Skin epidermis (tissue), 12 donors: ENCODE measurements at regions not wholly inside any gene's neighbourhood (a gene's known extent, or its start where the extent isn't known, plus 50 kb on each side); places are given as distances from the start of the nearest gene placed in this dataset.
"Not testable (repeated sequence)": the region's sequence is repeated elsewhere in the genome, so short reads cannot be mapped to it uniquely, and the experiment has no call there.

Experiments
- H3K27ac ChIP-seq, 21 experiments: fragments of 200-600 bp; sonication (generic) in 11 of 21; one replicate each; pipeline ENCODE4 v1.5.0; 2020; ENCODE audit warnings: mild to moderate bottlenecking in 3 of 21, inconsistent platforms in 2 of 21, moderate library complexity in 2 of 21
- H3K4me3 ChIP-seq, 7 experiments: fragments of 200-600 bp; sonication (generic) in 2 of 7; one replicate each; pipeline ENCODE4 v1.5.0; 2020; ENCODE audit warnings: inconsistent platforms in 2 of 7, mild to moderate bottlenecking in 2 of 7, moderate library complexity in 1 of 7

DNA sequence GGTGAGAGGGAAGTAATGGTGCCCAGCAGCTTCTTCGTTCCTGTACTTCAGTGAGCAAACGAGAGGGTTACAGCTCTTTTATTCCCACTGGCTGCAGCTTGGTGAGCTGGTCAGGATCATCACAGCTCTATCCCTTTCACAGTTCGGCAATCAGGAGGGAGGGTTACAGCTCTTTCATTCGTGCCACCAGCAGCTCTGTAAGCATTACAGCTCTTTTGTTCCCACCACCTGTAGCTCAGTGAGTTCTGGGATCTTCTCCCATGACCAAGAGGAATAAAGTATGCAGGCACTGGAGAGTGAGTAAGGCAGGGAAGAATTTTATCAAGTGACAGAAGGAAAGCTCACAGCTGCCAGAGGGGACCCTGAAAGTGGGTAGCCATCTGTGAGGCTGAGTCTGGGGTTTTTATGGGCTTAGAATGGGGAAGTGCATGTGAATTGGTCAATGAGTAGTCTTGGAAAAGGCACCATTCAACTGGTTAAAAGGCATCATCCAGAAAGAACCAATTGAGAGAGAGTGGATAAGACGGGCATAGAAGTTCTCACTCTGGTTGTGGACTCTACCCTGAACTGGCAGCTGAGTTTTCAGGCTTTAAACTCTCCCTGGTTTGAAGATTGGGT is 123.7 kb downstream of the COX18 start:
- H3K27ac ChIP-seq, result no peak overlapping the region
- H3K4me3 ChIP-seq, result no peak overlapping the region

GRCh38 chr4:72942565-72942964 is 127.0 kb downstream of the COX18 start:
- H3K27ac ChIP-seq, result no peak overlapping the region
- H3K4me3 ChIP-seq, result no peak overlapping the region

GRCh38 chr4:72938516-72938915 is 131.0 kb downstream of the COX18 start:
- no peak overlapping the region for H3K27ac ChIP-seq
- H3K4me3 ChIP-seq, result no peak overlapping the region

GRCh38 chr4:72935462-72935861 is 134.1 kb downstream of the COX18 start:
- Histone ChIP-seq H3K4me3 (no peak overlapping the region), H3K27ac (no peak overlapping the region)

- Histone ChIP-seq H3K4me3 (no peak overlapping the region), H3K27ac (no peak overlapping the region)
Observed at GRCh38 chr4:72933029-72933428, 136.5 kb downstream of the COX18 start.

GRCh38 chr4:72931346-72931745 is 138.2 kb downstream of the COX18 start:
- Histone ChIP-seq H3K4me3 (no peak overlapping the region), H3K27ac (no peak overlapping the region)

- H3K4me3 ChIP-seq, H3K27ac ChIP-seq: not testable (repeated sequence)
Observed at GRCh38 chr4:72929596-72930274, 139.8 kb downstream of the COX18 start.

- Histone ChIP-seq H3K27ac (no peak overlapping the region), H3K4me3 (no peak overlapping the region)
Observed at GRCh38 chr4:72924814-72925213, 144.7 kb downstream of the COX18 start.

DNA sequence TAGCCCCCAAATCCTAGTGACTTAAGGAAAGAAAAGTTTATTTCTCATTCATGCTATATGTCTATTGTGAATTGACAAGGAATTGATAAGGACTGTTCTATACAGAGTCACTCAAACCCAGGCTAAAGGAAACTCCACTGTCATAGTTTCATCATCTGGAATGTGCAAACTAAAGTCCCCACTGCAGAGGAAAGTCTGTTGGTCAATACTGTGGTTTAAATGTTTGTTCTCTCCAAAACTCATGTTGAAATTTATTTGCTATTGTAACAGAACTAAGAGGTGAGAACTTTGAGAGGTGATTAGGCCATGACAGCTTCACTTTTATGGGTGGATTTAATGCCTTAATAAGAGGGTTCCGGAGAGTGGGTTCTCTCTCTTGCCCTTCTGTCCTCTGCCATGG is 149.6 kb downstream of the COX18 start:
- Histone ChIP-seq H3K4me3 (no peak overlapping the region), H3K27ac (no peak overlapping the region)

GRCh38 chr4:72919464-72919863 is 150.1 kb downstream of the COX18 start:
- no peak overlapping the region for H3K4me3 ChIP-seq

DNA sequence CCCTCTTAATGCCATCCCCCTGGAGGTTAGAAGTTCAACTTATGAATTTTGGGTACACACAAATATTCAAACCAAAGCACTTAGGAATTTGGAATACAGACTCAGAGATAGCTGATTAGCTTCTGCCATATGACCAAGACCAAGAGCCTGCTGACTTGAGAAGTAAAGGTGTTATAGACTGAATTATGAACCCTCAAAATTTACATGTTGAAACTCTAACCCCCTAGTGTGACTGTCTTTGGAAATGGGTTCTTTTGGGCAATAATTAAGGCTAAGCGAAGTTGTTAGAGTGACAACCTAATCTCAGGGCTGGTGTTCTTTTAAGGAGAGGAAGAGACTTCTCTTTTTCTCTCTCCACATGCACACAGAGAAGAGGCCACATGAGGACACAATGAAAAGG is 151.2 kb downstream of the COX18 start:
- H3K27ac ChIP-seq, result no peak overlapping the region
- no peak overlapping the region for H3K4me3 ChIP-seq

More at GRCh38 chr4:72919464-72919863, 150.1 kb downstream of the COX18 start:
- H3K27ac ChIP-seq, result no peak overlapping the region

DNA sequence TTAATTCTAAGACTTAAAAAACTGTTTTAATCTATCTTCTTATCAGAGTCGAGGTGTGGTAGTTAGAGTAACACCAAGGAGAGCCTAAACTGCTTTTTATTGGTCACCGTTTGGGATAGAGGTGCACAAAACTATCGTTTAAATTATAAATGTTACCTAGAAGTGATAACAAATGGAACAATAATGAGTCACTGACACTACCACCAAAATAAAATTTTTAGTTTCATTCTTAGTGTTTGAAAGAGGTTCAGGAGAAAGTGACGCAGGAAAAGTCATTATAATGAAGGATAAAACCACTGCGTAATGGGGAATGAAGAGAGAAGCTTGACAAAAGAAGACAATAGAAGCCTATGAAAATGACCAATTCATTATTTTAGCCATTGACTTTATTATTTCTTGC is 158.2 kb downstream of the COX18 start:
- Histone ChIP-seq H3K27ac (no peak overlapping the region), H3K4me3 (no peak overlapping the region)

GRCh38 chr4:72909461-72909860 is 160.1 kb downstream of the COX18 start:
- H3K27ac ChIP-seq, result no peak overlapping the region

GRCh38 chr4:72902354-72902753 is 167.2 kb downstream of the COX18 start:
- Histone ChIP-seq H3K4me3 (no peak overlapping the region), H3K27ac (no peak overlapping the region)

More at GRCh38 chr4:72909461-72909860, 160.1 kb downstream of the COX18 start:
- no peak overlapping the region for H3K4me3 ChIP-seq

DNA sequence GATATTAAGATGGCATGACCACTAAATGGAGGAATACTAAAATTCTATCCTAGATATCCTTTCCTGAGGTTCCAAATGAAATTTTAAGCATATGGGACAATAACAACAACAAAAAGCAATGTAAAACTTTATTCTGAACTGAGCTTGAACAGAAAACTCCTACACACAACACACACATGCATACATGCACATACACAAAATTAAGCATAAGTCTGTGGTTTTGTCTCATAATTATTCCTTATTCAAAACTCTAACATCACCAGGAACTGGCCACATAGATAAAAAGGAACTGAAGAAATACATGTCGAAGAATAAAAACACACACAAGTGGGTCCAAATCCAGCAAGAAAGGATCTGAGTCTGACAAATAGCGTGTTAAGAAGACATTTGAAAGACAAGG is 168.0 kb downstream of the COX18 start:
- Histone ChIP-seq H3K4me3 (no peak overlapping the region), H3K27ac (no peak overlapping the region)

DNA sequence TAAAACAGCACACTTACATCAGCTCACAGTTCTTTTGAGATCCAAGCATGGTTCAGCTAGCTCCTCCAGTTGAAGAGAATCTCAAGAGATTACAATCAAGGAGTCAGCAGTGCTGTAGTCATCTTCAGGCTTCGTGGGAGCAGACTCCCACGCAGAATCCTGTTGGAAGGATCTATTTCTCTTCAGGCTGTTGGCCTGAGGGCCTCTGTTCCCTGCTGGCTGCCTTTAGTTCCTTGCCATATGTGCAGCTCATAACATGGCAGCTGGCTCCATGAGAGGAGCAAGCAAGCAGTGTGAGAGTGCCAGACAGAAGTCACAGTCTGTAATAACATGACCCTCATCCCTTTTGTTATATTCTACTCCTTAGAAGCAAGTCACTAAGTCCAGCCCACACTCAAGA is 168.6 kb downstream of the COX18 start:
- Histone ChIP-seq H3K4me3 (no peak overlapping the region), H3K27ac (peak overlapping the region in 1 of 21 experiments; percentile 44)

DNA sequence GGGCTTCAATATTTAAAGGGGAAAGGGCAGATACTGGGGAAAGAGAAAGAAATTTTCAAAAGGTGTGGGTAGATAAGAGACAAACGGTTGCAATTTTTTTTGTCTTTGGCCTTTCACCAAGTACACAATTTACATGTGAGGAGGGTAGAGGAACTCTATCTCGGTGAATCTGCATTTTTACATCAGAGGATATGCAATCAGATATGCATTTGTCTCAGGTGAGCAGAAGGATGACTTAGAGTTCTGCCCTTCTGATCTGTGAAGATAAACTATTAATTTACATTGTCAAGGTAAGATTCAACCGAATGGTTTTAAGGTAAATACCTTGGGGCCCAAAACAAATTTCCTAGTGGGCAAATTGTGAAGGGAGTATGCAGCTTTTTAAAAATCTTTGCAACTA is 169.9 kb downstream of the COX18 start:
- Histone ChIP-seq H3K27ac (no peak overlapping the region), H3K4me3 (no peak overlapping the region)

DNA sequence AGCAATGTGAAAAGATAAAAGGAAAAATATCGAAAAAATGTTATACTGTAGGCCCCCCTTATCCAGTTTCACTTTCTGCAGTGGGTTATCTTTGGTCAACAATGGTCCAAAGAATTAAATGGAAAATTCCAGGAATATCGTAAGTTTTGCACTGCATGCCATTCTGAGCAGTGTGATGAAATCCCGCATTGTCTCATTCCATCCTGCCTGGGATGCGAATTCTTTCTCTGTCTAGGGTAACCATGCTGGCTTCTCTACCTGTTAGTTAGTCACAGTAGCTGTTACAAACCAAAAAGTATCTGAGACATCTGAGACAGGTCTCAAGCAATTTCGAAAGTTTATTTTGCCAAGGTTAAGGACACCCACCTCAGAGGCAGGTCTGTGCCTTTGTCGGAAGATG is 170.3 kb downstream of the COX18 start:
- Histone ChIP-seq H3K4me3 (no peak overlapping the region), H3K27ac (no peak overlapping the region)

DNA sequence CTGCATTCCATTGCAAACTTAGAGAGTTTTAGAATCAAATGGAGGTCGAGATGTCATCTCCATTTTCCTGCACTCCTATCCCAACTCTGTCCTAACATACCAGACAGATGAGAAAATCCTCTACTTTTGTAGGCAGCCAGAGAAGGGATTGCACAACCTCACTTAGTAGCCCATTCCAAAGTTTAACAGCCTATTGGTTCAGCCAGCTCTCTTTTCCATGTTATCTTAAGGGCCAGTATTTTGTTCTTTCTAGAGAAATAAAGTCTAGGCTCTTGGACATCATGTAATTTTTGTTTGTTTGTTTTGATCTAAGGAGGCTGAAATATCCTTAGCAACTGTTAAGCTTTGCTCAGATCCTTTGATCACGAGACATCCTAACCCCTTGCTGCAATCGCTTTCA is 173.0 kb downstream of the COX18 start:
- Histone ChIP-seq H3K27ac (no peak overlapping the region), H3K4me3 (no peak overlapping the region)

DNA sequence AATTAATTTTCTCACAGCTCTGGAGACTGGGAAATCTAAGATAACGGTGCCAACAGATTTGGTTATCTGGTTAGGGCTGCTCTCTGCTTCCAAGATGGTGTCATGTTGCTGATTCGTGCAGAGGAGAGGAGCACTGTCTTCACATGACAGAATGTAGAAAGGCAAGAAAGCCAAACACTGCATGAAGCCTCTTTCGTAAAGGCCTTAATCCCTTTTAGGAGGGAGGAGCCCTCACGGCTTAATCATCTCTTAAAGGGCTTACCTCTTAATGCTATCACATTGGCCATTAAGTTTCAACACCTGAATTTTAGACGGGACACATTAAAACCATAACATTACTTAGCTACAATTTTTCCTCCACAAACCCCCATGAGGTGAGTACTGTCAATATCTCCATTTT is 174.1 kb downstream of the COX18 start:
- Histone ChIP-seq H3K27ac (no peak overlapping the region), H3K4me3 (no peak overlapping the region)

GRCh38 chr4:72893354-72894066 is 176.0 kb downstream of the COX18 start:
- Histone ChIP-seq H3K4me3 (no peak overlapping the region), H3K27ac (no peak overlapping the region)
